ENCODE measurements at regions not wholly inside any gene's neighbourhood (a gene's known extent, or its start where the extent isn't known, plus 50 kb on each side); places are given as distances from the start of the nearest gene placed in this dataset.

DNA sequence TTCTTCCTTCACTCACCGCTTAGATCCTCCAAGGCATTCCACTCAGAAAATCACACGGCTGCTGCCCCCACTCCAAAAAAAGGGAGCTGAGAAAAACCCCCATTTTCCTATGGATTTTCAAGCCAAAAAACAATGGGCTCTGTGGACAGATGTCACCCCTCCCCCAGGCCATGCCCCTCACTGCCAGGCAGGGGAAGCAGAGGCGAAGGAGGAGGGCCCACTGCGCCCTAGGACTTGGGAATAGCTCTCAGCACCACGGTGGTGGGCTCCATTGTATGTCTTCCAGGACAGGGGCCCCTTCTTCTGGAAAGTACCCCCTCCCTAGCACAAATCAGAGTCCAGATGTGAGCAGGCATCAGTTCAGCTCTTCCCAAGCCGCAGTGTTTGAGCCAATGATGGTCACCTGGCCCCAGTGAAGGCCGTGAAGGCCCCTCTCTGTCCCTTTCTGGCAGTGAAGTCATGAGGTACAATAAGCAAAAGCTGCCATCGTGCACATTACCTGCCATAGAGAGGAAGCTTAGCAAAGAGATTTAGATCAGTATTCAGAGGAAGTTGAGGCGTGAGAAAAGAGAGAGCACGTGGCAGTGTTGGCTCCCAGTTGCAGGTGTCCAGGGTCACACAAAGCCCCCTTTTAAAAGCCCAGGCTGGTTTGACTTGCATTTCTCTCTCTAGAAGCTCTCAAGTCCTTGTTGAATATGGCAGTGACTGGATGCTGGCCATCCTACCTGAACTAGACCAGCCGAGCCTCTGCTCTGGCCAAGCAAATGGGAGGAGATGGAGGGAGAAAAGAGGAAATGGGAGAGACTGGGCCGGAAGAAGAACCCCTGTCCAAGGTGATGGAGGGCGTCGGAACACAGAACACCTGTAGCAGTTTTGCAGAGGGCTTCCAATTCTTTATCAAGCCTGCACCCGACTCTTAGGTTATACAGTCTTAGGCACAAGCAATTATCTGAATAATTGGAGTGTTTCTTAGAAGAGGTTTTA lies 149.0 kb downstream of the TOMM20 start:
- DNase-seq (ENCODE audit: low read depth) = no peak
- Histone ChIP-seq H3K4me3 (ENCODE audit: low read depth, low read length) (no peak overlapping the region), H3K36me3 (ENCODE audit: control insufficient read depth, insufficient read depth, low read length) (no peaks in the 10 kb centered on the region), H3K27me3 (ENCODE audit: control insufficient read depth, insufficient read depth, low read length) (no peaks in the 10 kb centered on the region)
- TF ChIP-seq CTCF (IDR thresholded peaks at IDR 0.05; ENCODE audit: insufficient read depth, low read depth, low read length) = no peak
- POLR2A ChIA-PET = interaction anchor here (1.0 to 1.1 kb wide), 2 partner anchors 17 to 376 kb away, joined by 4 to 5 read pairs; no protein-coding TSS in a partner anchor
- CTCF ChIA-PET = interaction anchor here (0.6 to 1.5 kb wide), 7 partner anchors 9 to 480 kb away, joined by 3 to 4 read pairs (median 3); no protein-coding TSS in a partner anchor

DNA sequence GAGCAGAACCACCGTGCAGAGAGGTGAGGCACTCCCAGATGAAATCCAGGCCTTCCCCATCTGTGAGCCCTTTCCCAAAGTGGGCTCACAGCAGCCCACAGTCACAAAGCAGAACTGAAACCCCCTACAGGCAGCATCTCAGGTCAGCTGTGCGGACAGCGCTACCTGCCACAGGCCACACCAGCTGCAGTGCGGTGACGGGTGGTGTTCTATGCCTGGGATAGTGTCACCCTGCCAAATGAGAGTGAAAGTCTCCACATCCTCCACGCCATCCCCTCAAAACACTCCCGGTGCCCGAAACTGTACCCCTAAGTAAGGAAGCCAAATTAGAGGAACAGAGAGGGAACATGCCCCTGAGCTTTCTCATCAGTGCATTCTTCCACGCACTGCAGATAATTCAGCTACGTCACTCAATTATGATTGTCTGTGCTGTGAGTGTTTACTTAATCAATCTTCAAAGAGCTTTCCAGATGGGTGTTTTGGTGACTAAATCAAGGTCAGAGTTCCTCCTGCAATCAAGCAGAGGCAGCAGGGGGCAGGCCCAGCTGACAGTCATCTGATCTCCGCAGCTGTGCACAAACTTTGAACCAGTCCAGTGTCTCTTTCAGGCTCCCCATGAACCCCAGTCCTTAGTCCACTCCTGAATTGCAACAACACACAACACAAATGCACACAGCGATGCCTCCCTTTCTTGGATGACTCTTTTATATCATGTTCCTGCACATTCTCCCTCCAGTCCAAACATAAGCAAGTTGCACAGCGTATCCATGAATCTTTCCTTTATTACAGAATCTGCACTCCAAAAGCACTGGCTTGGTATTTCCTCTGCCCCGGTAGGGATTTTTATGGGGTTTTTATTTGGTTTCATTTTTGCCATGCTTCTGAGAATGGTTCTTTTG lies 150.0 kb downstream of the TOMM20 start:
- ChIA-PET POLR2A (no interaction called here), CTCF (interaction anchor here (0.9 to 1.5 kb wide), 5 partner anchors 10 to 479 kb away, joined by 3 to 4 read pairs (median 4); no protein-coding TSS in a partner anchor)
- DNase-seq (ENCODE audit: low read depth) = no peak
- no peaks in the 10 kb centered on the region for H3K36me3 ChIP-seq (ENCODE audit: control insufficient read depth, insufficient read depth, low read length)
- no peak overlapping the region for H3K4me3 ChIP-seq (ENCODE audit: low read depth, low read length)
- no peaks in the 10 kb centered on the region for H3K27me3 ChIP-seq (ENCODE audit: control insufficient read depth, insufficient read depth, low read length)
- TF ChIP-seq CTCF (IDR thresholded peaks at IDR 0.05; ENCODE audit: insufficient read depth, low read depth, low read length) = peak; percentile 14; the same call in 1 of the 2 replicates

DNA sequence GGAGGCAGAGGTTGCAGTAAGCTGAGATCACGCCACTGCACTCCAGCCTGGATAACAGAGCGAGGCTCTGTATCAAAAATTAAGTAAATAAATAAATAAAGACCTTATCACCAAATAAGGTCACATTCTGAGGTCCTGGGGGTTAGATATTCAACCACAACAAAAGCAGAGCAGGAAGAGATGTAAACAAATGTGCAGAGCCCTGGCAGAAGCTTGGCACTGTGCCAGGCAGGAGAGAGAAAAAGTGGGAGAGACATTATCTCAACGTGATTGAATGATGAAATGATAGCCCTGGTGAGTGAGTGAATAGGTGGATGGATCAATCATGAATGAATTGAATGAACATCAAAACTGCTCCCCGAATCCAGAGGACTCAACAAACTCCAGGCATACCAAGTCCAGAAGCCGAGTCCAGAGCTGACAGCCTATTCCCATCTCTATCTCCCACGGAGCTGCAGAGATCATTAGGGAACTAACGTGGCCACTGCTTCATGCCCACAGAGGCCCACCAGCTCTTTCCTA lies 150.7 kb downstream of the TOMM20 start:
- Histone ChIP-seq H3K27me3 (ENCODE audit: control insufficient read depth, insufficient read depth, low read length) (no peaks in the 10 kb centered on the region), H3K4me3 (ENCODE audit: low read depth, low read length) (no peak overlapping the region), H3K36me3 (ENCODE audit: control insufficient read depth, insufficient read depth, low read length) (no peaks in the 10 kb centered on the region)
- POLR2A ChIA-PET = no interaction called here
- no peak for DNase-seq (ENCODE audit: low read depth)
- no peak for TF ChIP-seq CTCF (IDR thresholded peaks at IDR 0.05; ENCODE audit: insufficient read depth, low read depth, low read length)
- CTCF ChIA-PET = interaction anchor here (1.2 to 1.4 kb wide), 2 partner anchors 99 to 479 kb away, joined by 3 read pairs; no protein-coding TSS in a partner anchor

DNA sequence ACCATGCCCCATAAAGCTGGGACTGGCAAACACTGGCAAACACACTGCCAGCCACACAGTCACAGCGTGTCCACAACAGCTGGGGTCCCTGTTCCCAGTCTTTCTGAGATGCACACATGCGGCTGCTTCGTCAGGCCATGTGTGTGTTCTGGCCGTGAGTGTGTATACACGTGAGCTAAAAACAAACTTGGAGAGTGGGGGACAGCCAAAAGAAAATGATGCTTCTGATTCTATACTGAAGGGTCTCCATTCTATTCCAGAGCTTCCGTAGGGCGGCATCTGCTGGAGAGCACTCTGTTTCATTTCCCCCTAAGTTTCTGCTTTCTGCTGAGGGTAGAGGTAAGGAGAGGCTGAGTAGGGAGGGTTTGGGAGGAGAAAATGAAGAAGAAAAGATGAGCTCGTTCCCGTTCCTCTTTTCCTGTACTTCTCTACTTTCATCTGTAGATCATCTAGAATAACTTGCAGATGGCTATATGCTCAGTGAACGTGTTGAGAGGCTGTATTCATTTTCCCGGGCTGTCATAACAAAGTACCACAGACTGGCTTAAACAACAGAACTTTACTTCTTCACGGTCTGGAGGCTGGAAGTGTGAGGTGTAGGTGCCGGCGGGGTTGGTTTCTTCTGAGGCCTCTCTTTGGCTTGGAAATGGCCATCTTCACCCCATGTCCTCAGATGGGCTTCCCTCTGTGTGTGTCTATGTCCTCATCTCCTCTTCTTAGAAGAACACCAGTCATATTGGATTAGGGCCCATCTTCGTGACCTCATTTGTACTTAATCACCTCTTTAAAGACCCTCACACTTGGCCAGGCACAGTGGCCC lies 151.6 kb downstream of the TOMM20 start:
- ChIA-PET CTCF (interaction anchor here (1.3 to 1.4 kb wide), 3 partner anchors 14 to 379 kb away, joined by 3 to 4 read pairs (median 4); no protein-coding TSS in a partner anchor), POLR2A (no interaction called here)
- Histone ChIP-seq H3K4me3 (ENCODE audit: low read depth, low read length) (no peak overlapping the region), H3K36me3 (ENCODE audit: control insufficient read depth, insufficient read depth, low read length) (no peaks in the 10 kb centered on the region), H3K27me3 (ENCODE audit: control insufficient read depth, insufficient read depth, low read length) (no peaks in the 10 kb centered on the region)
- no peak for TF ChIP-seq CTCF (IDR thresholded peaks at IDR 0.05; ENCODE audit: insufficient read depth, low read depth, low read length)
- DNase-seq (ENCODE audit: low read depth) = no peak

Measured in BJ (cell line).